ENCODE measurements at regions not wholly inside any gene's neighbourhood (a gene's known extent, or its start where the extent isn't known, plus 50 kb on each side); places are given as distances from the start of the nearest gene placed in this dataset.

DNA sequence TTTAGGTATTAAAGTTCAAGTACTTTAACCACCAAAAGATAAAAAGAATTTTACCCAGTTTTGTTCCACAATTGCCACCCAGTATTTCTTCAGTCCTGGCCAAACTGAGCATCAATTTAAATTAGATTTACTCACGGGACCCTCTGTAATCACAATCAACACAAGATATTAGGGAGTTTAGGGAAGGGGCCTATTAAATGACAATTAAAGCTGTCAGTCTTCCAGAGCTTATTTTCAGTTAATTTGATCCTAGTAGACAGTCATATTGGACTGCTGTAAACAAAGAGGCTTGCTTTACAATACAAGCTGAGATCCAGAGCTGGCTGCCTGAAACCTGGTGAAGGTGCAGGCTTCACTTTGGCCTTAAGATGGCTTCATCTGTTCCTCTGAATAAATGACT is 321.2 kb upstream of the NBEA start:
- no peak for DNase-seq (ENCODE audit: low read depth in 2 of 2)

DNA sequence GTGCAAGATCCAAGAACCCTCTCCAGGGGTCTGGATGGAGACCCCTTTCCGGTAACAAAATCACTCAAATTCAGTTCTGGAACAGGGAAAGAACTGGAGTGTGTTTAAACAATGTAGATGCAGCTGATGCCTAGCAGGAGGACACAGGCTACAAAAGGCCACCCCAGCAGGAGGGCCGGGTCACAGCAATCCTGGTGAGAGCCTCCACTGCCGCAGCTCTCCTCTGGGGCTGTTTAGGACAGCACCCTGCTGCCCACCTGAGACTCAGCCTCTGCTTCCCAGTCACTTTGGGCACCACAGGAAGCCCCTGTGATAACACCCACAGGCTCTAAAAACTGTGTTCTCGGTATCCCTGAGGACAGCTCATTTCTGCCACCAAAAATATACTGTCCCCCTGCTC is 318.7 kb upstream of the NBEA start:
- no peak for DNase-seq (ENCODE audit: low read depth in 2 of 2)

DNA sequence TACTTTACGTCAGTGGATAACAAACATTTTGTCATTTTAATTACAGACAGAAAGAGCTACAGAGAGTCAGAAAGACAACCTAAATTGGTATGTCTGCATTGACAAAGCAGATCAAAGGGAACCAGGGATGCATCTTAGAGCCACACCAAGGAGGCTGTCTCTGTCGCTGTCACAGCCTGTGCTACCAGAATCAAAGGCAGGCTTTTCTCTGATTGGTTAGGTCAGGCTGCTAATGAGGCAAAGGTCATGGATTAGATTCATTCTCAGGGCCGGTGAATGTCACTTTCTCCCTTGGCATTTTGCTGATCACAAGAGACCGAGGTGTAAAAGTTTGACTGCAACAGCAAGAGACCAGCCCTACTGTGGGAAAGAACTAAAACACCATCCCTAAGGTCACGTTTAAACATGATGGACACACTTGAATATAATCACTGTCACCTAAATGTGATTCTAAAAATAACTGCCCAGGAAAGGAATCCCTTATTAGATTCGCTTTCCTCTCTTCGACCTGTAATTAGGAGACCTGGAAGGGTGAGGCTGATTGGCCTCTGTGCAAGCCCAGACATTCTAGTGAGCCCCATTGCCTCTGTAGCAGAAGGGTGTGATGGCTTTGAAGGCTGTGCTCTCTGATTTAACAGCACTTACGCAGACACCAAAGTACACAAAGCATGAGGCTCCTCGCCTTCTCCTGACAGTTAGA is 314.4 kb upstream of the NBEA start:
- DNase-seq (ENCODE audit: low read depth in 2 of 2): no peak

DNA sequence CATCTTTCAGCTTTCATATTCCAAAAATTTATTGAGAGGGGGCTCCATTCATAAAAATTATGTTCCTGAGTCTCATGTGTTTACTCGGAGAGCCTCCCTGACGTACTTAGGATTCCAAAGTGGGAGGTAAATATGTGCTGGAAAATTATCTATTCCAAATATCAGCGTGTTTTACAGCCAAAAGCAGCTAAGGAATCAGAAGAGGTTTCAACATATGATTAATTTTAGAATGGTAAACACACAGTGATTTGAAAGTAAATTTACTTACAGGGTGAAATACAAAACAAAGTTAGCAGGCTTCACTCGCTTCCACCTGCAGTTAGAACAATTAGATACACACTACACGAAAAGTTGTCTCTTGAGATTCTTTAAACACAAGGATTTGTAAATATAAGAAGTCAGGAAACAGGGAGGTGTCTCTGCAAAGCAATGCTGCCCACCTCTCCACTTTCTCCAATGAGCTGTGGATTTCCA is 313.8 kb upstream of the NBEA start:
- no peak for DNase-seq (ENCODE audit: low read depth in 2 of 2)

DNA sequence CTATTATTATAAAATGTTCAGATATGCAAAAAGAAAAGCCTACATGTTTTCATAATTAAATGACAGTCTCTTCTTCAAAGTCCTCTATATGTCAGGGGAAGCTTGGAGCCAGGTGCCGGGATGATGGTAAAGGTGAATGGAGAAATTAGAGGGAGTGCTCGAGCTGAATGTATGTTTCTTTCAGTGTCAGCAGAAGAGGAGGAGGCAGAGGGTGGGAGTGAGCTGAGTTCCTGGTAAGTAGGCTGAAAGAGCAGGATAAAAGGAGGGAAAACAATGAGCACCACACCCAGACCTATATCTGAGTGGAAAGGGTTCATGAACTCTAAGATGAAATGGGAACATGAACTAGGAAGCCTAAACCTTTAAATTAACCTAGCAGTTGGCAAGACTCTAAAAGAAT is 307.6 kb upstream of the NBEA start:
- no peak for DNase-seq (ENCODE audit: low read depth in 2 of 2)

DNA sequence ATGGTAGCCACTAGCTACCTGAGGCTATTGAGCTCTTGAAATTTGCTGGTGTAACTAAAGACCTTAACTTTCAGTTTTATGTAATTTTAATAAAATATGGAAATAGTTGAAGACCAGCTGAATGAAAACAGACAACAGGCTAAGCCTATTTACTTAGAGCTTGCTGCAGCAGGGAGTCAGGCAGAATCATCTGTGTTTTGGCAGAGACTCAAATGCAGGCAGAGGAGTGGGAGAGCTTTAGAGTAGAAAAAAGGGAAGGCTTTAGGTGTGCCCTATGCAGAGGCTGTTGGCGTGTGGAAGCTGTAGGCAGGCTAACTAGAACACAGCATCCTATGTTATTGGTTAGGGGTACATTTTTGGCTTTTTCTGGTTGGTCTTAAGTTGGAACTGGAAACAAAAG is 304.9 kb upstream of the NBEA start:
- no peak for DNase-seq (ENCODE audit: low read depth in 2 of 2)

DNA sequence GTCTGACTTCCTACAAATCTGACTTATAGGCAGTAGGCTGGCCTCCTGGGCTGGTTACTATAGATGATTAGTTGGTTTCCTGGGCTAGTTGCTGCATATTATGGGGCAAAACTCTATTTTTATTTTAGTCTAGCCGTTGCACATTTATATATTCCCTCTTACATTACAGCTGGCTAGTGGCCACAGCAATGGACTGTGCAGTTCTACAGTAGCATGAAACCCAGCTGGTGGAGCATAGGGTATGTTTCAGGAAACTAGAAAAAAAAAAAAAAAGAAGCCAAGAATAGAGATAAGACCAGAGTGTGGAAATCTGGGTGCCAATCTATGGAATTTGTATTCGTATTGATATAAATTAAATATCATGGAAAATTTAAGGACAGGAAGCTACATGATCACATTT is 304.4 kb upstream of the NBEA start:
- DNase-seq (ENCODE audit: low read depth in 2 of 2): no peak

DNA sequence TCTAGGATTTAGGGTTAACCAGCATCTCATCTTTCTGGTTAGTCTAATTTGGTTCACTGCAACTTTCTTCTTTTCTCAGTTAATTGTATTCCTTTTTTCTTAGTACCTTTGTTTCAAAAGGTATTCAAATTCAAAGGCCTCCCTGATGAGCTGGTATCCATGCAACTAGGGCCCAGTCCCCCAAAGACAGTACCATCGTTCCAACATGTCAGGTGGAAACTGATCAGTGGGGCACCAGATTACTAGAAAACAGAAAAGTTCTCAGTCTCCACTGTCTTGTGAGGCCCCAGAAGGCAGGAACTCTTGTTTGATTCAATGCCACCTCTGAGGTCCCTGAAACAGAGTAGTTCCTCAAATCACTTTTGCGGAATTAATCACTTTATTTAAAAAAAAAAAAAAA is 303.2 kb upstream of the NBEA start:
- no peak for DNase-seq (ENCODE audit: low read depth in 2 of 2)

DNA sequence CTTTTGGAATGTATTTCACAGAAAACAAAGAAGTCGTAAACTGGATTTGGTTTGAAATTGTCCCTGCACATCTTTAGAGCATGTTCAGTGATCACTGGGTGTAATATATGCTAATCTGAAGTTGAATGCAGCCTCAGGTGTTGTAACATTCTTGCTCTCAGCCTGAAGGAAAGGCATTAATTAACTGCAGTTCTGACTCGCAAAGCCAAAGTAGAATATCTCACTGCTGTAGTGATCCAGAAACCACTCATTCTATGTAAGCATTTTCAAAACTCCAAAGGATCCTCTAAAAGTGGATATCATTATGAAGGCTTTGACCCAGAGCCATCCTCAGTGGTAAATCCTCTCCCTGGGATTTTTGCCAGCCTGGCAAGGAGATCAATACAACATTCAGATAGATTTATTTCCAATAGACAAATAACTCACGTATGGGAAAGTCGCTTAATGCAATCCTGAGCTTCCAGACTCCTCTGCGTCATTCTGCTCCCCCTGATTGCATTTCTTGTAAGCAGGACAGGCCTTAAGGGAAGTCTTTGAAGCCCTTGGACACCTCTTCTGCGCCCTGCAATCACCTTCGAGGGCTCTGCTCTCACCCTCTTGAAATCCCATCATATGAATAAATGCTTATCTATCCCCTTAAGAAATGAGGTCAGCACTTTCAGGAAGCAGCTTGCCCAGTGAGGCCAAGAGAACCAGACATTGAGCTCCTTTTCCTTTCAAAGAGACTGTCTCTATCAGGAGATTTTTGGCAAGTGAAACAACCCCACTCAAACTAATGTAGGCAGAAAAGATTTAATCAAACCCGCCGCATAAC is 301.7 kb upstream of the NBEA start:
- DNase-seq (ENCODE audit: low read depth in 2 of 2): no peak

DNA sequence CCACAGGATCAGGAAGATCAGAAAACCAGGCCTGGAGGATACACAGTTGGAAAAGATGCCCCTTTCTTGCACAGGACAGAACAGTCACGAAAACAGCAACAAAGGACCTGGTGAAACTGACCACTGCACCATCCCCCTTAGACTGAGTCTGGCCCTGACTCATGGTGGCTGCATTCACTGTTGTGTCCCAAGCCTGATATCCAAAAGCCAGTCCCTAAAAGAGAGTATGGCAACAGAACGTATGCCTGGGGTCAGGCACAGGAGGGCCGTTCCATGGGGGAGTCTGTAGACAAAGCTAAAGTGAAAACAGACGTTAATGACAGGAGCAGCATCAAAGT is 301.1 kb upstream of the NBEA start:
- DNase-seq (ENCODE audit: low read depth in 2 of 2): no peak

DNA sequence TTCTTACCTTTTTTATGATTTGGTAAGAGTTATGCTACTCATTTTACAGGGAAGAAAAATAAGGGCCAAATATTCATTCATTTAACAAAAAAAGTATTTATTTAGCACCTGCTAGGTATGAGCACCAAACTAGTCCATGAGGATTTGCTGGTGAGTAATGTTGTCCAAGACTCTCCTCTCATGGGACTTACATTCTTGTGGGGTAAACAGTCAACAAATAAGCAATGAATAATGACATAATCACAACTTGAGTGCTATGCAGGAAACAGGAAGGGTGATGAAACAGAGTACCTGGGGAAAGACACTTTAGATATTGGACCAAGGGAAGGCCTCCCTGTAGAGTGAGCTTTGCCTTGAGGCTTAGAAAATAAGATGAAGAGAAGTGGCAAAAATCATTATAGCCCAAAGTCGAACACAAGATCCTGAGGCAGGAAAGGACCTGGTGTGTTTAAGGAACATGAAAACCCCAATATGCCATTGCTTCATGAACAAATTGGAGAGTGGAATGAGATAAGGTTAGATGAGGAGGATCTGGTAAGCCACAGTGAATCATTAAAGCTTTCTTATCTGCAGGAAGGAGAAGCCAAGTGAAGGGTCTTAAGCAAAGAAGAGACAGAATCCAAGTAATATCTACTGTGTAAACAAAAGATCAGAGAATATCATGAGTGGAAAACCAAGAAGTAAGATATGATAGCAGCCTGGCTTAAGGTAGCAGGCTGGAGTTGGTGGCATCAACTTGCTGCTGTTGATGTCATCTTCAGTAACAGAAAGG is 294.5 kb upstream of the NBEA start:
- DNase-seq (ENCODE audit: low read depth in 2 of 2): no peak

DNA sequence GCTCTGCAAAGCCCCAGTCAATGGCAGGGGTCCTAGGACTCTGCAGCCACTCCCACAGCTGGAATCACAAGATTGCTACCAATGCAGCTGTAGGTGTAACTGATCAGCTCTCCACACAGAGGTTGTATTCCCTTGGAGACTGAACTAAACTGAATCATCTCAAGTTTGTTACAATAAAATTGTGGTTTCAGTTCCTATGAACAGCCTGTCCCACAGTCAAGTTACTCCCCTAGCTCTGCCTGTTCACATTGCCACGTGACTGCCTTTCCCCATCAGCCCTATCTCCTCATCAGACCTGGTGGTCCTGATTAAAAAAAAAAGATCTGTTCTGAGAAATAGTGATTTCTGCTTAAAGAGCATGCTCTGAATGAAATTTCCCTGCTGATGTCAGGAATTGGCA is 287.9 kb upstream of the NBEA start:
- DNase-seq (ENCODE audit: low read depth in 2 of 2): no peak

DNA sequence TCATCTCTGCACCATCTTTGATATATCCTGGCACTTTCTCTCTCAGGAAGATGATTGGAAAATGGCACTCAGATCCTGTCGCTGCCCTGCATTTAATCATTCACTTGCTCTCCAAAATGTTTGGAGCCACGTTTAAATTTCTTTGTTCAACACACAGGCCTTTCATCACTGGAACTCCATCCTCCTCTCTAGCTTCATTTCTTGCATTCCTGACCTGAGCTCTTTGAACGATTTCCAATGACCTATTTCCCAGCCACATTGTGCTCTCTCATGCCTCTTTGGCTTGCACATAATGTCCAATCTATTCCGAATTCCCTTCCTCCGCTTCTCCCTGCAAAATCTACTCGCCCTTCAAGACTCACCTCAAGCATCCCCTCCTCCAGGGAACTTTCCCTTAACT is 287.4 kb upstream of the NBEA start:
- no peak for DNase-seq (ENCODE audit: low read depth in 2 of 2)

DNA sequence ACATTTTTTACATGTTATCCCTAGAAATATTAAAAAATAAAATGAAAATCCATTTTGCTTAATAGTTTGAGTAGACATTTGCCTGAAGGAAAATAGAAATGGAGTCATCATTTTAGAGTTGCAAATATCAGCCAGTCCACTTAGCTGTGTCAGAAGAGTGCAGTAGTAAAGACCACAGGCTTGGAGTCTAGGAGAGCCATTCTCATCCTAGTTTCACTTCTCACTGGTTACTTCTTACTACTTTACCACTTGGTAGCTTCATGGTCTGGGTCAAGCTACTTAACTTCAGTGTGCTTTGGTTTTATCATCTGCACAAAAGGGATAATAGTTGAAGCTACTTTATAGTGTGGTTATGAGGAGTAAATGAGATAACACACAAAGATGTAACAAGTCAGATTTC is 286.5 kb upstream of the NBEA start:
- DNase-seq (ENCODE audit: low read depth in 2 of 2): no peak

DNA sequence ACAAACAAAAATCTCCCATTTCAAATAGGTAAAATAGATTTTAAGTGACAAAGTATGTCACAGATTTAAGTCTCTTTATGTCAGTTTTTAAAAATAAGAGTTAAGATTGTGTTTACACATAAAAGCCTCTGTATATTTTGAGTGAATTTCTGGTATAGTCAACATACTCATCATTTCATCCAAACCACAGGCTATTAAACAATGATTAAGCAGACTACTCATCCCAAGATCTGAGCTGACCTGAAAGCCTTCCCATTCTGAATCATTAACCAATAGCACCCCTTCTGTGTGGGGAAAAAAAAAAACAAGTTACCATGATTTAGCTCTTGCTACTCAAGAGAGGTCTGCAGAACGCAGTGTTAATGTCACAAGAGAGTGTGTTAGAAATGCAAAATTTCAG is 284.4 kb upstream of the NBEA start:
- no peak for DNase-seq (ENCODE audit: low read depth in 2 of 2)

DNA sequence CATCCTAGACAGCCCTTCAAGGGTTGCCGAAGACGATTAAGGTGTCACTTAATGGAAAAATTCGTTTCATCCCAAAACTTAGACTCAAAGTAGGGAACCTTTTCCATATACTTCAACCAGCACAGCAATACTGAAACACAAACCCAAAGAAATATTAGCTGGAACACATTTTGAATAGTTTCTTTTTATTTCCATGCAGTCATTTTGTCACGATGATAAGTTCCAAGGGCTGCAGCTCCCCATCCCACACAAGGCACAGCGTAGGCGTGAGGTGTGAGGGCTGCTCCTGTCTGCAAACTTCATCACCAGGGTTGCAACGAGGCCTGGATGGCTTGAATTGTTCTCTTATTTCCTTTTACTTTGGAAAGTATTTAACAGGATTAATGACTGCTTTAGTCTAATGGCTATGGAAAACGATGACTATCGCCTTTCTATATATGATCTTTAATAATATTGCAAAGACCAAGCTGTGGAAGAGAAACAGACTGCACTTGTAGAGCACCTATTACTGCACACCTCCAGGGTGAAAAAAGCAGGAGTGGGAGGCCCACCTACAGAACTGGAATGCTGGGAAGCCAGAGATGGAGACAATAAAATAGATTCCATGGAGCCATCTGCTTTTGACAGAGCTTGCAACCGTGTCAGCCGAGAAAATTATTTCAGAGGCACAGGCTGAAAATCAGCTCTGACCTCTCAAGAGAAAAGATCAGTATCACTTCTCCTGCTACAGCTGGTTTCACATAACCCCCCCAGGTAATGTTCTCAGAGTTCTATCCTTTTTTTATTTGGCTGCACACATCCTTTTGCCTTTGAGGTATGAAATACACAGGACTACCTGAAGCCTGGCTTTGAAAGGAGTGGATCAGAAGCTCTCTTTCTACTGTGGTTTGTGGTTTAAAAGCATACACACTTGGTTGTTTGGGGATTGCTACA is 274.5 kb upstream of the NBEA start:
- DNase-seq (ENCODE audit: low read depth in 2 of 2): no peak

DNA sequence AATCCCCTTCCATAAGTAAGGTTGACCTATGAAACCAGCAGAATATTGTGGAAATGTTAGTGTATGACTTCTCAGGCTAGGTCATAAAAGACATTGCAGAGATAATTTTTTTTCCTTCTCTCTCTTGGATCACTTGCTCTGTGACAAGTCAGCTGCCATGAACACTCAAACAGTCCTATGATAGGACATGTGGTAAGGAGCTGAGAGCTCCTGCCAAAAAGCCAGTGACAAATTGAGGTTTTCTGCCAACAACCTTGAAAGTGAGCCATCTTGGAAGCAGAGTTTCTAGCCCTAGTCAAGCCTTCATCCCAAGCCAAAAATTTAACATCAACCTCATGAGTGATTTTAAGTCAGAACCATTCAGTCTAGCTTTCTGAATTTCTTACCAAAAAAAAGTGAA is 270.9 kb upstream of the NBEA start:
- no peak for DNase-seq (ENCODE audit: low read depth in 2 of 2)

DNA sequence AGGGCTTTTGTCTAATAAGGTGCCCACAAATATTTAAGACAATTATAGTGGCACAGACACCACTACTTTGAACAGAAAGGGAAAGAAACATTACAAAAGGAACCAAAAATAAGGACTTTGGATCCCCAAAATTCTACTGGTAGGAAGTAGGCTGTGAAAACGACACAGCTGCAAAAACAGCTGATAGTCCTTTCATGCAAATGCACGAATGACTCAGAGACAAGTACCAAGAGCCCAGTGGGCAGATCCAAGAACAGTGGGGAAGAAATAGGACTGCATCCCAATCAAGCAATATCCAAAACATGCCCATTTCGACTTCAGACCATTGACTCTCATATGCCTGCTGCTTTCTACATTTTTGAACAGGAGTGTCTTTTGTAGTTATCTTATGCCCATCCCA is 269.4 kb upstream of the NBEA start:
- DNase-seq (ENCODE audit: low read depth in 2 of 2): no peak

DNA sequence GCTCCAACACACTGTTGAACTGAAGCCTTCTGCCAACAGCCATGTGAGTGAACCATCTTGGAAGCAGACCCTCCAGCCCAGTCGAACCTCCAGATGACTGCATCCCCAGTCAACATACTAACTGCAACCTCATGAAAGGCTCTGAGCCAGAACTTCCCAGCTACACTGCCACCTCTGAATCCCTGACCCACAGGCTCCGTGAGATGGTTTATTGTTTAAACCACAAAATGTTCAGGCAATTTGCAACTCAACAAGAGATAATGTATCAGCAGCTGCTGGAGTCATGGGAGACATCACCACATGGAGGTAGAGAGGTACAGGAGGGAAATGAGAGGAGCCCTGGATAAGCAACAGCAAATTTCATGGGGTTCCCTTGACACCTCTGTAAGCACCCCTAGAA is 266.4 kb upstream of the NBEA start:
- no peak for DNase-seq (ENCODE audit: low read depth in 2 of 2)

DNA sequence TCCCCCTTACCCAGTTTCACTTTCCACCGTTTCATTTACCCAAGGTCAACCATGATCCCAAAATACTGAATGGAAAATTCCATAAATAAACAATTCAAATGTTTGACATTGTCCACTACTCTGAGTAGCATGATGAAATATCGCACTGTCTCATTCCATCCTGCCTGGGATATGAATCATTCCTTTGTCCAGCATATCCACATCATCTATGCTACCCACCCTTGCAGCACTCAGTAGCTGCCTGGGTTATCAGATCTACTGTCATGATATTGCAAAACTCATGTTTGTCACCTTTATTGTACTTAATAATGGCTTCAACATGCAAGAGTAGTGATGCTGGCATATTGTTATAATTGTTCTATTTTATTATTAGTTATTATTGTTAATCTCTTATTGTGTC is 263.9 kb upstream of the NBEA start:
- no peak for DNase-seq (ENCODE audit: low read depth in 2 of 2)

DNA sequence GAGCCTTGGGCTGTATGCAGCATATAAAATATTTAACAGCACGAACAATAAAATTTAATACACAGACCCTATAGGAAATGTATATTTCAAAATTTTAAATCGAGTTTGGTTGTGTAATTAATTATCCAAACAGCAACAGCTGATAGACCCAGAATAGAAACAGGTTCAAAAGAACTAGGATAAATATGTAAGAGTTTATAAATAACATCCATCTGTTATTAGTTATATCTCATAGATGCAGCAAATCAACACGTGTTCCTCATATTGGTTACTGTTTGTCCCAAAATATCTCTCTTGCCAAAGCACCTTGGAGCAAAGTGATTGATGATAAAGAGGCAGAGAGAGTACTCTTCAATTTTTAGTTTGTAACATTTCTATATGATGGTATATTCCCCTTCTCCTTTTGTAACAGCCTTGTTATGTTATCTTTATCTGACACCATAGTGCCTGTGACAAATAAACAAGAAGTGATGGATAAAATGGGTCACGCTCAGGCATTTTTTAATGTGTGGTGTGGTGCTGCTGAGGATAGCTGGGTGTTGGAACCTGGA is 260.6 kb upstream of the NBEA start:
- DNase-seq (ENCODE audit: low read depth in 2 of 2): no peak

Measured in activated CD8-positive, alpha-beta memory T cell treated with anti-CD3 and anti-CD28 coated beads for 4 hours (primary cell).